OCI-M1 (cell line): ENCODE measurements at regions not wholly inside any gene's neighbourhood (a gene's known extent, or its start where the extent isn't known, plus 50 kb on each side); places are given as distances from the start of the nearest gene placed in this dataset.

ENCODE experiments used
- DNase-seq: peaks from one replicate; lab custom pipeline; 2025; lab: John Stamatoyannopoulos, UW

GRCh38 chr3:54021071-54021470 lies 101.3 kb upstream of the CACNA2D3 start:
- no peak for DNase-seq

GRCh38 chr3:54020436-54020835 lies 101.9 kb upstream of the CACNA2D3 start:
- DNase-seq: no peak

- DNase-seq: no peak
Observed at GRCh38 chr3:54014067-54014466, 108.3 kb upstream of the CACNA2D3 start.

GRCh38 chr3:54008744-54009143 lies 113.6 kb upstream of the CACNA2D3 start:
- no peak for DNase-seq

- DNase-seq: no peak
Observed at GRCh38 chr3:54008099-54008498, 114.3 kb upstream of the CACNA2D3 start.

- DNase-seq: no peak
Observed at GRCh38 chr3:54004335-54004734, 112.7 kb upstream of the SELENOK start.

- DNase-seq: no peak
Observed at GRCh38 chr3:54003136-54003535, 111.5 kb upstream of the SELENOK start.

GRCh38 chr3:53999725-54000124 lies 108.1 kb upstream of the SELENOK start:
- no peak for DNase-seq

GRCh38 chr3:53998980-53999379 lies 107.3 kb upstream of the SELENOK start:
- no peak for DNase-seq

- DNase-seq: no peak
Observed at GRCh38 chr3:53997476-53997875, 105.8 kb upstream of the SELENOK start.

GRCh38 chr3:53996141-53996874 lies 104.6 kb upstream of the SELENOK start:
- DNase-seq: no peak

GRCh38 chr3:53994986-53995603 lies 103.4 kb upstream of the SELENOK start:
- DNase-seq: no peak

GRCh38 chr3:53991240-53991639 lies 99.6 kb upstream of the SELENOK start:
- DNase-seq: no peak

GRCh38 chr3:53989946-53990345 lies 98.3 kb upstream of the SELENOK start:
- no peak for DNase-seq

- DNase-seq: no peak
Observed at GRCh38 chr3:53989451-53989850, 97.8 kb upstream of the SELENOK start.

- no peak for DNase-seq
Observed at GRCh38 chr3:53978386-53978785, 86.7 kb upstream of the SELENOK start.

- DNase-seq: no peak
Observed at GRCh38 chr3:53975382-53975781, 83.7 kb upstream of the SELENOK start.

GRCh38 chr3:53974324-53974723 lies 82.7 kb upstream of the SELENOK start:
- DNase-seq: peak; percentile 93

- peak; percentile 85 for DNase-seq
Observed at GRCh38 chr3:53973905-53974304, 82.2 kb upstream of the SELENOK start.

- DNase-seq: no peak
Observed at GRCh38 chr3:53970661-53971060, 79.0 kb upstream of the SELENOK start.

- no peak for DNase-seq
Observed at GRCh38 chr3:53969086-53969485, 77.4 kb upstream of the SELENOK start.

GRCh38 chr3:53965291-53965690 lies 73.6 kb upstream of the SELENOK start:
- no peak for DNase-seq

GRCh38 chr3:53957831-53958230 lies 66.2 kb upstream of the SELENOK start:
- no peak for DNase-seq

- no peak for DNase-seq
Observed at GRCh38 chr3:53956586-53956985, 64.9 kb upstream of the SELENOK start.
